Right atrium auricular region (tissue), 2 donors: ENCODE measurements at regions not wholly inside any gene's neighbourhood (a gene's known extent, or its start where the extent isn't known, plus 50 kb on each side); places are given as distances from the start of the nearest gene placed in this dataset.

ENCODE experiments used
- DNase-seq: peaks from one replicate; pipeline ENCODE4 v3.0.0-alpha.2; 2019; ENCODE audit warnings: low spot score
- H3K27ac ChIP-seq, 2 donors: fragments of 200-600 bp; sonication (generic); 1 replicate in 1 of 2; 2 replicates in 1 of 2; pipeline ENCODE4 v1.5.1; 2016 to 2019
- H3K27me3 ChIP-seq, 2 donors: fragments of 200-600 bp; sonication (generic); one replicate each; pipeline versions ENCODE4 v1.5.1 to v1.6.0; 2017 to 2019
- H3K36me3 ChIP-seq: fragments of 200-600 bp; sonication (generic); one replicate; pipeline ENCODE4 v1.5.1; 2016
- H3K4me1 ChIP-seq, 2 donors: fragments of 200-600 bp; sonication (generic); one replicate each; pipeline versions ENCODE4 v1.5.1 to v1.6.0; 2017 to 2019
- H3K4me3 ChIP-seq, 2 donors: fragments of 200-600 bp; sonication (generic); 1 replicate in 1 of 2; 2 replicates in 1 of 2; pipeline ENCODE4 v1.5.1; 2017 to 2019; ENCODE audit warnings: mild to moderate bottlenecking in 1 of 2, moderate library complexity in 1 of 2
- H3K9me3 ChIP-seq, 2 donors: fragments of 200-600 bp; sonication (generic); one replicate each; pipeline ENCODE4 v1.5.1; 2019
- TF ChIP-seq, protein P1 (sequence below), 2 donors: fragments of 200-600 bp; sonication (generic); IDR thresholded peaks; one replicate each; pipeline ENCODE4 v1.5.1; 2019; ENCODE audit warnings: antibody characterized with exemption in 2 of 2

DNA sequence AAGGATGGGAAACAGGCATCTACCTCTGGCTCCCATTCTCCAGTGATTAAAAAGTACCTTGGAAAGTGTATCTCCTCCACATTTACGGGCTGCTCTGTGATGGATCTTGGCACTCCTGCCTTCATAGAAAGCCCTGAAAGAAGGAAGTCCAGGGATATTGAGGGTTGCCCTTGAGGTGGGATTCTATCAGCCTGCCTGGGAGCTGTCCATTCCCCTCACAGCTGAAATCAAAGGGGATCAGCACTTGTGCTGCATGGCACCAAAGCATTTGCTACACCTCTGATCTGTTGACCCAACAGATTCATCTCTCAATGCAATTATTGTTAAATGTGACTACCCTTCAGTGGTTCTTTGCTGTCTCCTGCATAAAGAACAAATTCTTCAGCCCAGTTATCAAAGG, 442.0 kb upstream of the RUNX1 start:
- TF ChIP-seq, protein P1, sequence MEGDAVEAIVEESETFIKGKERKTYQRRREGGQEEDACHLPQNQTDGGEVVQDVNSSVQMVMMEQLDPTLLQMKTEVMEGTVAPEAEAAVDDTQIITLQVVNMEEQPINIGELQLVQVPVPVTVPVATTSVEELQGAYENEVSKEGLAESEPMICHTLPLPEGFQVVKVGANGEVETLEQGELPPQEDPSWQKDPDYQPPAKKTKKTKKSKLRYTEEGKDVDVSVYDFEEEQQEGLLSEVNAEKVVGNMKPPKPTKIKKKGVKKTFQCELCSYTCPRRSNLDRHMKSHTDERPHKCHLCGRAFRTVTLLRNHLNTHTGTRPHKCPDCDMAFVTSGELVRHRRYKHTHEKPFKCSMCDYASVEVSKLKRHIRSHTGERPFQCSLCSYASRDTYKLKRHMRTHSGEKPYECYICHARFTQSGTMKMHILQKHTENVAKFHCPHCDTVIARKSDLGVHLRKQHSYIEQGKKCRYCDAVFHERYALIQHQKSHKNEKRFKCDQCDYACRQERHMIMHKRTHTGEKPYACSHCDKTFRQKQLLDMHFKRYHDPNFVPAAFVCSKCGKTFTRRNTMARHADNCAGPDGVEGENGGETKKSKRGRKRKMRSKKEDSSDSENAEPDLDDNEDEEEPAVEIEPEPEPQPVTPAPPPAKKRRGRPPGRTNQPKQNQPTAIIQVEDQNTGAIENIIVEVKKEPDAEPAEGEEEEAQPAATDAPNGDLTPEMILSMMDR (IDR thresholded peaks at IDR 0.05): no peak
- Histone ChIP-seq H3K27ac (no peak overlapping the region), H3K4me1 (no peaks in the 10 kb centered on the region)

DNA sequence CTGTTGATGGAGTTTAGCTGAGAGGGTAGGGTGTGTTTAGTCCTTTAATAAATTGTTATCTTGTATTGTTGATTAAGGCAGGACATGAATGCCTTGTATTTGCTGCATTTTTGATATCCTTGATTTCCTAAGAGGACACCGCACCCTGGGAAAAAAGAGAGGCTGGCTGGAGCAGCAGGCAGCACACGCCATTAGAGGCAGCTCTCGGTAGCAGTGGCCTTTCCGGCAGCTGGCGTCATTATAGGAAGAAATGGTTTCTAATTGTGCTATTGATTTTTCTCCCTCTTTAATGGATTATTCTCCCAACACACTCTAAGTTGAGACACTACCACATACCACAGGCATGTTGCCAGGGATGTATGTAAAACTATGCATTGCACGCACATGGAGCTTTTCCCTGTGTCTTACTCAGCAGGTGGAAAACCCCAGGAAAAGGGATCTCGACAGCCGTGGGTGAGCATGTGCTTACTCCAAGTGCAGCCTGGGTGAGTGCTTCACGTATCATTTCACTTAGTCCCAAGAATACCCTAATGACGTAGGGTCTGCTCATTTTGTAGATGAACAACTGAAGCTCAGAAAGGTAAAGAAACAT, 440.4 kb upstream of the RUNX1 start:
- no peak overlapping the region for H3K4me3 ChIP-seq
- H3K9me3 ChIP-seq: no peaks in the 10 kb centered on the region
- H3K36me3 ChIP-seq: no peaks in the 10 kb centered on the region
- H3K27ac ChIP-seq: no peak overlapping the region
- TF ChIP-seq, protein P1 (IDR thresholded peaks at IDR 0.05): no peak
- DNase-seq: no peak
- H3K4me1 ChIP-seq: no peaks in the 10 kb centered on the region
- H3K27me3 ChIP-seq: no peaks in the 10 kb centered on the region

More for the DNA sequence above, 442.0 kb upstream of the RUNX1 start:
- H3K9me3 ChIP-seq: no peaks in the 10 kb centered on the region
- no peaks in the 10 kb centered on the region for H3K27me3 ChIP-seq
- H3K36me3 ChIP-seq: no peaks in the 10 kb centered on the region
- DNase-seq: no peak
- H3K4me3 ChIP-seq: no peak overlapping the region

DNA sequence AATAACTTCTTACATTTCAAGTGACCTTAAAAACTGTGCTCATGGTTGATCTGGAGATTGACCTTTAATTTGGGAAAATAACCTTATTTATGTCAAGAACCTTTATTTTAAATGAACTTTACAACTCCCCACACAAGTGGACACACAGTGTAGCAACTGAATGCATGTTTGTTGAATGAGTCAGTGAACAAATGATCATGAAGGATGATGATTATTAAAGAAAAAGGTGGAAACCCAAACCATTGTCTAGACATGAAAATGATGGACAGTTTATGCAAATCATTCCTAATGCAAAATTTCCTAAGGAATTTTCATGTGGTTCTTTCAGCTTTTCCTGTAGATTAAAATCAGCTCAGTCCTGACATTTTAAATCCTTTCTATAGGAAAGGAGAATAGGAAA, 439.8 kb upstream of the RUNX1 start:
- TF ChIP-seq, protein P1 (IDR thresholded peaks at IDR 0.05): no peak

DNA sequence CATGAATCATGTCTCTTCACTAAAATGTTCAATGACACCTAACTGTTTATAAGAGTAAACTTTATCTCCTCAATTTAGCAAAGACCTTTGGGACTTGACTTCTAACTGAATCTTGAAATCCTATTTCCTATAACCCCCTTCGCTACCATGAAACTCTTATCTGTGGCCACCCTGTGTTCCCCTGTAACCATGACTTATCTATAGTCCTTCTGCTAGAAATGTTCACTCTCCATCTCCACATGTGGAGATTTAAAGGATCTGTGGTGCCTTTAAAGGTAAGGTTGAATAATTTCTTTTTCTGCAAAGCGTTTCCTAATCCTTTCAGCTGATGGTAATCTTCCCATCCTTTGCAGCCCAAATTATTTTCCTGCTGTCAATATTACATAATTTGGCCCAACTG, 436.3 kb upstream of the RUNX1 start:
- H3K27ac ChIP-seq: no peak overlapping the region
- DNase-seq: no peak
- no peaks in the 10 kb centered on the region for H3K4me1 ChIP-seq
- H3K9me3 ChIP-seq: peaks cover 0 to 2% of the 10 kb centered on the region in 2 donors
- H3K36me3 ChIP-seq: no peaks in the 10 kb centered on the region
- no peaks in the 10 kb centered on the region for H3K27me3 ChIP-seq
- H3K4me3 ChIP-seq: no peak overlapping the region
- TF ChIP-seq, protein P1 (IDR thresholded peaks at IDR 0.05): no peak

More for the DNA sequence above, 439.8 kb upstream of the RUNX1 start:
- no peaks in the 10 kb centered on the region for H3K4me1 ChIP-seq
- DNase-seq: no peak
- no peaks in the 10 kb centered on the region for H3K27me3 ChIP-seq
- H3K9me3 ChIP-seq: no peaks in the 10 kb centered on the region
- H3K4me3 ChIP-seq: no peak overlapping the region
- no peak overlapping the region for H3K27ac ChIP-seq
- H3K36me3 ChIP-seq: no peaks in the 10 kb centered on the region

DNA sequence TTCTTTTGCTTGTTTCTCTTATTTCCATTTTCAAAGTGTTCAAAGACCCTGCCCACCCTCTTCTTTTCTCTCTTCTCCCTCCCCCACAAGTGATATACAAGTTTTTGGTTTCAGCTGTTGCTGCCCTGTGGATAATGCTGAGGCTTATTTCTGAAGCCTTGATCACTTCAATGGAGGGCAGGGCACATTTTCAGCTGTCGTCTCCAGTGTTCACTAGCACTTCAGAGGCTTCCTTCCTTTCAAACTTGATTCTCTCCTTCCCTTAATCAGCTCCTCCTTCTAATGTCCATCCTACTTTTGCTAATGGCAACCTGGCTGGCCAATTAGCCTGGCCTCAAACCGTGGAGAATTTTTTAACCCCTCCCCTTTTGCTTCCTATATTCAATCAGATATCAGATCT, 435.7 kb upstream of the RUNX1 start:
- no peaks in the 10 kb centered on the region for H3K27me3 ChIP-seq

More for the DNA sequence above, 435.7 kb upstream of the RUNX1 start:
- DNase-seq: no peak
- H3K27ac ChIP-seq: no peak overlapping the region
- no peak overlapping the region for H3K4me3 ChIP-seq
- peaks cover 0 to 7% of the 10 kb centered on the region in 2 donors for H3K9me3 ChIP-seq
- no peaks in the 10 kb centered on the region for H3K4me1 ChIP-seq
- TF ChIP-seq, protein P1 (IDR thresholded peaks at IDR 0.05): no peak
- H3K36me3 ChIP-seq: no peaks in the 10 kb centered on the region
